Endometrial microvascular endothelial cells (primary cell): ENCODE measurements at regions not wholly inside any gene's neighbourhood (a gene's known extent, or its start where the extent isn't known, plus 50 kb on each side); places are given as distances from the start of the nearest gene placed in this dataset.

Experiments
- in situ Hi-C: cut with HindIII; loops from 2 replicates; pipeline ENCODE4 v1.10.0; 2017; ENCODE audit warnings: low sequenced_read_pairs, low pct_unique_long_range_greater_than_20kb; ENCODE audit errors: inconsistent ontology term

- in situ Hi-C loops, result no loop called here
These were observed 670.5 kb upstream of the ARGLU1 start for GRCh38 chr13:107238262-107238981.

- in situ Hi-C loops, result no loop called here
These were observed 666.6 kb upstream of the ARGLU1 start for GRCh38 chr13:107234319-107235073.

GRCh38 chr13:107233541-107233940 is 665.6 kb upstream of the ARGLU1 start:
- in situ Hi-C loops, result no loop called here

DNA sequence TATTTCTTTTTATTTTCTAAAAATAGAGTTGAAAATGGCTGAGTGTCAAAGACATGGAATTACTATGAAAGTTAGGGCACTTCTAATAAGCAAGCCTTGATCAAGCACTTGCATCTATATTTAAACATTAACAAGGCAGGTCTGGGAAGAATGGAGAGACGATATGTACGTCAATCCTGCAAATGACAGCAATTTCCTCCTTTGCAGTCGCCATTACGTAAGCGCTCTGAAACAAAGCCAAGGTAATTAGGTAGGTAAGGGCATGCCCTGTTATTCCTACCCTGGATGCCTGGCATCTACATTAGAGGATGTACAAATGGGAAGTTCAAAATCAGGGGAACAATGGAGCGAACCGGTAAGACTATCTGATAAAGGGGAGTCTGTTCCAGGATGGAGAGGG is 664.0 kb upstream of the ARGLU1 start:
- in situ Hi-C loops, result no loop called here

GRCh38 chr13:107223867-107224266 is 655.9 kb upstream of the ARGLU1 start:
- in situ Hi-C loops, result no loop called here

DNA sequence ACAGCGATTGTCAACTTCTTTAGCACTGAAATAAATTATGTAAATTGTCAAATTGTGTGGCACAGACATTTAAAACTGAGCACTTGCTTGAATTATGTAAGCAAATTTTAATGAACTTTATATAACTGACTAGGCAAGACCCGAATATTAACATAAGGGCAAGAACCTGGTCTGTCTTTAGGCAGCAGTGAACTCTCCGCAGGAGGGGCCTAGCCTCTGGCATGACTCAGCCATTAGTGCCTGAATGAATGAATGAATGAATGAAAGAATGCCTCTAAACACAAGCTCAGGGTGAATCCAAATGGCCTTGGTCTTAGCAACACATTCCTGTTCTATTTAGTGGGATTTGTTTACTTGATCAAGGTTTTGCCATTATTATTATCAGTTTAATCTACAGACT is 654.7 kb upstream of the ARGLU1 start:
- in situ Hi-C loops, result no loop called here

GRCh38 chr13:107220245-107220644 is 652.3 kb upstream of the ARGLU1 start:
- in situ Hi-C loops, result no loop called here

- in situ Hi-C loops, result no loop called here
These were observed 649.3 kb upstream of the ARGLU1 start for GRCh38 chr13:107217251-107217650.

- in situ Hi-C loops, result no loop called here
These were observed 648.3 kb upstream of the ARGLU1 start for GRCh38 chr13:107216046-107216755.

DNA sequence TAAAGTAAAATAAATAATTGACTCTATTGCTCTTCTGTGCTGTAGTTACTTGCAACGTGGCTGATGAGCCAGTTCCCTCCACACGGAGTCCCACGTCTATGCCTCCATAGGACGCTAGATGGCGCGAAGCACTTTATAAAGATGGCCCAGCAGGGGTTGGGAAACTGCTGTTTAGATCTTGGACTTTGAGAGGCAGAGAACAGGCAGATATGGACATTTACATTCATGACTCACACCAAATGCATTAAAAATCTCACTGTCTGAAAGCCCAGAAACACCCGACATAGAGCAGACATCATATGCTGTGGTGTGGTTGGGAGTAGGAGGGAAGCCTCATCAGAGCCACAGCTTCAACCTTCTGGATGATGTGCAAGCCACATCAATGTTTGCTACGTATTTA is 643.1 kb upstream of the ARGLU1 start:
- in situ Hi-C loops, result no loop called here

GRCh38 chr13:107210723-107211030 is 642.7 kb upstream of the ARGLU1 start:
- in situ Hi-C loops, result no loop called here

GRCh38 chr13:107209824-107210722 is 642.1 kb upstream of the ARGLU1 start:
- in situ Hi-C loops, result no loop called here

DNA sequence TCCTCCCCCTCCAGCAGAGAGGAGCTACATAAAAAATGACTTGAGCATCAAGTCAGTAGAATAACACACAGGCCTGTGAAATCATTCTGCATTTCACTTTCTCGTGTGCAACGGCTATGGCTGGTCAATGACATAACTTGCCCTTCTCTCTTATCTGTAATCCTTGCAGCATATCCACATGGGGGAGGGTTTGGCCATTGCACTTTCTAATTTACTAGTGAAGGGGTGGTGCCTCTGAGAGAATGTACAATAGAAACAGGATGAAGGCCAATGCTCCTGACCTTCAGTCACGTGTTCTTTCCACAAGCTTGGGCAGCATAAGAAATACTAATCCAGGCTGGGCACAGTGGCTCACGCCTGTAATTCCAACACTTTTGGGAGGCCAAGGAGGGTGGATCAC is 641.0 kb upstream of the ARGLU1 start:
- in situ Hi-C loops, result no loop called here

DNA sequence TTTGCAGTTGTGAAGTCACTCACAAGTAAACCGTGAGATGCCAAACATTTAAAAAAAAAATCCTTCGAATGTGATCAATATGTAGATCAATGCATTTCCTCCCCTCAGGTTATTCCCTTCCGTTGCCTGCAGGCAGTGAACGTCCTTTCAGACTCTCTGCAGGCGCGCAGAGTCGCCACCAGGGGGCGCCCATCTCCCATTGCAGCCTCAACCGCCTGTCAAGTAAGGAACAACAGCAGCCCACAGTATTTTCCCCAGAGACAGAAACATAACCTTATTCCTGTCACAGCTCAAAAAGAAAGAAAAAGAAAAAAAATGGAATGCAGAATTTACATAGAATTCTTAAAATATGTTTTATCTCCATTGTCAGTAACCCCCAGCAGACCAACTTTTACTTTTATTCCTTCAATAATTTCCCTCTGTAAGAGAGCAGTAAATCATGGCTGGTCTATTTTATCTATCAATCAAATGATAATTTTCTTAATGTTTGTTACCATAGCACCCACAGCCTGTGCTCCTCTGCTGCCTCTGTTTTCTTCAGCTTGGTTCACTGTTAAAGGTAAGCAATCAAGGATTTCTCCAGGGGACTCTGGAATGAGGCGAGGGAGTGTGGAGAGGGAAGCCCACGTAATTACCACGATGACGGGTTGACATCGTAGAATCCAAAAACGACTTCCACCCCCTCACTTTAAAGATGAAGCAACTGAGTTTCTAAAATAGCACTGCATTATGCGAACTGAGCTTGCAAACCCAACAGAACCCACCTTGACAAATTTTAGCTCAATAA is 637.6 kb upstream of the ARGLU1 start:
- in situ Hi-C loops, result no loop called here

GRCh38 chr13:107203146-107203847 is 635.4 kb upstream of the ARGLU1 start:
- in situ Hi-C loops, result no loop called here

DNA sequence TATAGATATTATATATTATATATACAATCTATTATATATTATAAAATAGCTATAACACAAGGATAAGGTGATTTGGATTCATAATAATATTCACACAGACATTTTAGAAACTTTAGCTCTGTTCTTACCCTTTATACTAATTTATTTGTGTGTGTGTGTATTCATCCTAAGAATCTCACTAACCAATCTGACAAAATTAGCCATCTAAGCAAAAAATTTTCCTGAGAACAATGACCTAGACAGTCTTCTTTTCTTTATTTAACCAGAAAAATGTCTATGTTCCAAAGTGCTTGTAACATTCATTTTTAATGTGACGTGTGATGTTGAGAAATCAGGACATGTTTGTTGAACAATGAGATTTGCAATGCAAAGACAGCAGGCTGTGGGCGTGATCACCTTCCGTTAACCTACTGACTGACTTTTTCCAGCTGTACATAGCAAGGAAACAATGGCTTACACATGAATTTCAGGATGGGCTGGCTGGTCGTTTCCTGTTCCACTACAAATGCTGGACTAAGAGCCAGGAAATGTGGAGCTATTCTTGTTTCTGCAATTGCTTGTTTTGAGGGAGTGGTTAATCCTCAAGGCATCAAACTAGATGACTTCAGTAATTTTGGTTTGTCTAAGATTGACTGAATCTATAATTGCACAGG is 634.6 kb upstream of the ARGLU1 start:
- in situ Hi-C loops, result no loop called here

DNA sequence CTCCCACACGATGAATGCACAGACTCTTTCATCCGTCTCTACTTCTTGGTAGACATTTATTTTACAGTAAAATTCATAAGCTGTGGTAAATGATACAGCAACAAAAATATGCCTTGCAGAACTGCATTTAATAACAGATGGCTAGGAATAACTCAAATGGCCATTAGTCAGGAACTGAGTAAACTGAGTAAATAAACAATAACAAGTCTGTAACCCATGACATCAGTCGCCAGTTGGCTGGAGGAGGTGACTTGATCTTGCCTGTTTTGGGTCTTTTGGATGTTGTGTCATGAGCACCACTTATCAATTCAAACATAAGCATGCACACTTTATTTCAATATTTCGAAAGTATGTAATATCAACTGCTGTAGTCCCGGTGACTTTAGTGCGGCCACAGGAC is 632.6 kb upstream of the ARGLU1 start:
- in situ Hi-C loops, result no loop called here
